ENCODE measurements at regions not wholly inside any gene's neighbourhood (a gene's known extent, or its start where the extent isn't known, plus 50 kb on each side); places are given as distances from the start of the nearest gene placed in this dataset.

DNA sequence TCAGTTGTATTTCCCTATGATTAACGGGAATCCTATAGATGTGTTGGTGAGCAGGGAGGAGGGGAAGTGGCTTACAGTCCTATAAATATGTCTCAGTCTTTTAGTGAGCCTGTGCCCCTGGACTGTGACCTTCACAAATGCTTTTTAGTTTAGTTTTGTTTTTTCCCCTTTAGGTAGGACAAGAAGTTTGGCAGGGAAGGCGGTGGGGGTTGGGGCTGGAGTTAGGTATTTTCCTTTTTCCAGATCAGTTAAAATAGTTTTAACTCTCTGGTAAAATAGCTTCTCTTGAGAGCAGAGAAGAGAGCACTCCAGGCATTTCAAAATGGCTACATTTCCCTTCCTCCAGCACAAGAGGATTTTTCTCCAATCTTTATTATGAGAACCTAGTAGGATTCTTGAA, 272.1 kb downstream of the SPATA31D1 start:
- no peak for DNase-seq
- no peaks in the 10 kb centered on the region for H3K4me1 Mint-ChIP-seq (ENCODE audit: low read depth)
- H3K27ac Mint-ChIP-seq, result no peak overlapping the region
- no peak overlapping the region for H3K4me3 Mint-ChIP-seq
- intact Hi-C loops (cut with micrococcal nuclease), result no loop called here
- no peaks in the 10 kb centered on the region for H3K27me3 Mint-ChIP-seq (ENCODE audit: low read depth)
- H3K36me3 Mint-ChIP-seq (ENCODE audit: low read depth), result no peaks in the 10 kb centered on the region
- no peaks in the 10 kb centered on the region for H3K9me3 Mint-ChIP-seq
- CTCF ChIA-PET, result no interaction called here

DNA sequence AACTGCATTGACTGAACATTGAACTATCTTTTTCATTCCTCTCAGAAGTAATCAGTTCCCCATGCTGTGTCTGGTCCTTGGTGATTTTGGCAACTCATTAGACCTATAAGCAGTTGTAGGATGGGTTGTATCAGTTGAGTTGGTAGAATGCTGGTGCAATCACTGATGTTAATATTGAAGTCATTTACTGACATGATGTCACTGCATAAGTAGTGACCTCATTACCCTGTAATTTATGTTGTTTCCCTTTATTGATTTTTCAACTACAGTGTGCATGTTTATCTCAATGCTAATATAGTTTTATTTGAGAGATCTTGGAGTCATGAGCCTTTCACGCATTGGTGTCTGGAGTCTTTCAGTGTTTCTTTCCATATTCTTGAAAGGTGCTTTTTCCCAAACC, 275.0 kb downstream of the SPATA31D1 start:
- Mint-ChIP-seq H3K4me3 (no peak overlapping the region), H3K27ac (no peak overlapping the region), H3K4me1 (ENCODE audit: low read depth) (no peaks in the 10 kb centered on the region), H3K36me3 (ENCODE audit: low read depth) (no peaks in the 10 kb centered on the region), H3K9me3 (no peaks in the 10 kb centered on the region), H3K27me3 (ENCODE audit: low read depth) (no peaks in the 10 kb centered on the region)
- no peak for DNase-seq
- CTCF ChIA-PET, result no interaction called here
- intact Hi-C loops (cut with micrococcal nuclease), result no loop called here

DNA sequence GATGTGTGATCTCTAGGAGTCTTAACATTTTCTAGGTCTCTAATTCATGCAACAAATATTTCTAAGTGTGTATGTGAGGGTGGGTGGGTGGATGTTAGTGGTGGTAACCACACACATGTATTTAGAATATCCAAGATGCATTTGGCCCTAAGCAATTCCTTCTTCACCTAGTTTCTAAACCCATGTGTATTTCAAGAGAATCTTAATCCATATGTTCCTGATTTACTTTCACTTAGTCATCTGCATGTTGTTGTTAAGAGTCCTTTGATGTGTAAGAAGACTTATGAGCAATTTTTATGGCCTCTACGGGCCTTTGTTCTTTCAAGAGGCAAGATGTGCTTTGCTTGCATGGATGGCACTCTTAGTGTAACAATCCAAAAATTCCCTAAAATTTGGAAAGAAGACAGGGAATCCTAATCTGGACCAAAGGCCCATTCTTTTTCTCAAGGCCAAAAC, 282.6 kb downstream of the SPATA31D1 start:
- no peaks in the 10 kb centered on the region for H3K4me1 Mint-ChIP-seq (ENCODE audit: low read depth)
- CTCF ChIA-PET, result no interaction called here
- no peaks in the 10 kb centered on the region for H3K36me3 Mint-ChIP-seq (ENCODE audit: low read depth)
- H3K4me3 Mint-ChIP-seq, result no peak overlapping the region
- no peaks in the 10 kb centered on the region for H3K27me3 Mint-ChIP-seq (ENCODE audit: low read depth)
- DNase-seq, result no peak
- H3K27ac Mint-ChIP-seq, result no peak overlapping the region
- intact Hi-C loops (cut with micrococcal nuclease), result no loop called here
- no peaks in the 10 kb centered on the region for H3K9me3 Mint-ChIP-seq

DNA sequence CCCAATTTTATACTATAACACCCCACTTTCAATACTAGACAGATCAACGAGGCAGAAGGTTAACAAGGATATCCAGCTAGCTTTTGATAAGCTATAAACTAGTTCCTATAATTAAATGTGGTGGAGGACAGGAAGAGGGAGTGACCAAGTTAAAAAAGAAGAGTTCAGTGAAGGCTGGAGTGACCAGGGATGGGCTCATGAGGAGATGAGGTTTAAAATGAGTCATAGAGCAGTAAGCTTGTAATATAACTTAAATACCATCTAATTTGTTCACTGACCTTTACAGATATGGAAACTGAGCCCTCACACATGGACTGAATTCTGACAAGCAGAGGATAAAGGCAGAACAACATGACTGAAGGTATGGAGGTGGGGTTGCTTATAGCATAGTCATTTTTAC, 284.5 kb downstream of the SPATA31D1 start:
- H3K27me3 Mint-ChIP-seq (ENCODE audit: low read depth), result no peaks in the 10 kb centered on the region
- CTCF ChIA-PET, result no interaction called here
- no peak overlapping the region for H3K4me3 Mint-ChIP-seq
- H3K36me3 Mint-ChIP-seq (ENCODE audit: low read depth), result no peaks in the 10 kb centered on the region
- no peak for DNase-seq
- intact Hi-C loops (cut with micrococcal nuclease), result no loop called here
- H3K9me3 Mint-ChIP-seq, result no peaks in the 10 kb centered on the region
- no peaks in the 10 kb centered on the region for H3K4me1 Mint-ChIP-seq (ENCODE audit: low read depth)
- H3K27ac Mint-ChIP-seq, result no peak overlapping the region

DNA sequence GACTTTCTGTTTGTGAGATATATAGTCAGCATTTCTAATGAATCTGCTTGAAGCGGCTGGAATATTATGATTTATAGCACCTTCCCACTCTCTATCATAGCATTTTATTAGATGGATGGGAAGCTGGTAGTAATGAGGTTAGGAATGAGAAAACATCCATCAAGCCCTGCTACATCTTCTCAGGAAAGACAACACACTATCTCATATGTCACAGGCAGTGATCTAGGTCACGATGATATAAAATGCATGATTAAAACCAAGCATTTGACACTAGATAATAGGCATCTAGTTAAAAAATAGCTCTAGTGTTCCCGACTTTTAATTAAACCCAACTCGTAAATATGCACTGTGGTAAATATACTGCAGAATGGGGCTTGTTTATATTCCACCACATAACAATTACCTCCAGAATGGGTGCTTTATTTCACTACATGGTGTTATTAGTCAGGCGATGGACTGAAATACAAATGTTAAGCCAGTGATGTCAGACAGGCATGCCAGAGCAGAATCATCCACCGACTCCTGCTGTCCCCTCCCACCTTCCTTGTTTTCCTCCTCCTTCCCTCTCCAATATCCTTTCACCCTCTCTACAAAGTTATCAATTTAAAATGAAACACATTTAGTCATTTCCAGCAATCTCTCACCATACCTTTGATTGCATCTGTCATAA, 286.8 kb downstream of the SPATA31D1 start:
- no peaks in the 10 kb centered on the region for H3K4me1 Mint-ChIP-seq (ENCODE audit: low read depth)
- no peak for DNase-seq
- no peaks in the 10 kb centered on the region for H3K27me3 Mint-ChIP-seq (ENCODE audit: low read depth)
- no peaks in the 10 kb centered on the region for H3K36me3 Mint-ChIP-seq (ENCODE audit: low read depth)
- intact Hi-C loops (cut with micrococcal nuclease), result no loop called here
- H3K9me3 Mint-ChIP-seq, result no peaks in the 10 kb centered on the region
- CTCF ChIA-PET, result no interaction called here
- H3K27ac Mint-ChIP-seq, result no peak overlapping the region
- H3K4me3 Mint-ChIP-seq, result no peak overlapping the region

DNA sequence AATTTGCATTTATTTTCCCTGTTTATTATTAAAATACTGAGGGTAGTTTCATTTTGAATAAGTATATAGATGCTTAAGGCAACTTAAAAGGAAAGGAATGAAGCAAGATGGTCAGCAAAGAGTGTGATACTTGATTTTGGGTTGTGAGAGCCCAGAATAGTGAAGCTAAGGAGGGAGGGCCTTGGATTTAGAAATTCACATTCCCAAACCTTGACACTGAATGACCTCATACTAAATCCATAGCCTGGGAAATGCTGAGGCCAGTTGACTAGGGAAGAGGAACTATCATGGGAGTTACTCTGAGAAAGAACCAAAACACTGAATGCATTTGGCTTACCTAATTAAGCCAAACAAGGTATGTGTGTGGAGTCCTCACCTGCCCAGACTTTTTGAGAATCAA, 292.5 kb downstream of the SPATA31D1 start:
- Mint-ChIP-seq H3K36me3 (ENCODE audit: low read depth) (no peaks in the 10 kb centered on the region), H3K27me3 (ENCODE audit: low read depth) (no peaks in the 10 kb centered on the region), H3K27ac (no peak overlapping the region), H3K4me1 (ENCODE audit: low read depth) (no peaks in the 10 kb centered on the region), H3K9me3 (peaks cover 3% of the 10 kb centered on the region), H3K4me3 (no peak overlapping the region)
- CTCF ChIA-PET, result no interaction called here
- no peak for DNase-seq
- intact Hi-C loops (cut with micrococcal nuclease), result no loop called here

DNA sequence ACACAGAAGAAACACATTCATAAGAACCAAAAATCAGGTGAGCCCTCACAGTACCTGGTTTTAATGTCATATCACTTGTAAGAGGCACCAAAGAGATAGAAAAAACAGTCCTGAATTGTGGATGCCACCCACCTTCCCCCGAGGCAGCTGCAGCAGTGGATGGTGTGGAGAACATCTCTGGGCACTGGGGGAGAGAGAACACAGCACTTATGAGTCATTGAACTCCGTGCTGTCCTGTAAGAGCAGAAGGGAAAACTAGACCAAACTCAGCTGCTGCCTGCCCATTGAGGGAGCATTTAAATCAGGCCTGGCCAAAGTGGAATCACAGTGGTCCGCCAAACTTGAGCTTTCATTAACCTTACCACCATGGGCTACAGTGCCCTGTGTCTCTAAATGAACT, 296.2 kb downstream of the SPATA31D1 start:
- intact Hi-C loops (cut with micrococcal nuclease), result no loop called here

DNA sequence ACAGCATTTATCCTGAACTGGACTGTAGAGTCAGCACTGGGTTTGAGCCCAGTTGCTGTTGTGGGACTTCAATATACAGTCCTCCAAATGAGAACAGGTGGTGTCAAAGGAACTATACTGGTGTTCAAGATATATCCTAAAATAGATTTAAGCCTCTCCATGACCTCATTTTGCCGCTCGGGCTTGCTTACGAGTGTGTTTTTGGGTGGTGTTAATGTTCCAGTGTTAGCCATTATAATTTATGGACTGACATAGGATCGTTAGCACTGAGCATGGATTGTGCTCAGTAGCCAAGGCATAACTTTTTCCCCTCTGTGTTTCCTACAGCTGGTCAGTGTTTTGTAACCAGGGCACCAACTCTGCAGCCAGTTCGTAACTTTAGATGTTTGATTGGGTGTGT, 306.6 kb downstream of the SPATA31D1 start:
- H3K36me3 Mint-ChIP-seq (ENCODE audit: low read depth), result no peaks in the 10 kb centered on the region
- intact Hi-C loops (cut with micrococcal nuclease), result no loop called here
- CTCF ChIA-PET, result no interaction called here

More for the DNA sequence above, 296.2 kb downstream of the SPATA31D1 start:
- no peak for DNase-seq
- Mint-ChIP-seq H3K9me3 (peaks cover 13% of the 10 kb centered on the region), H3K4me3 (no peak overlapping the region), H3K27ac (no peak overlapping the region), H3K27me3 (ENCODE audit: low read depth) (no peaks in the 10 kb centered on the region), H3K4me1 (ENCODE audit: low read depth) (no peaks in the 10 kb centered on the region), H3K36me3 (ENCODE audit: low read depth) (no peaks in the 10 kb centered on the region)
- CTCF ChIA-PET, result no interaction called here

DNA sequence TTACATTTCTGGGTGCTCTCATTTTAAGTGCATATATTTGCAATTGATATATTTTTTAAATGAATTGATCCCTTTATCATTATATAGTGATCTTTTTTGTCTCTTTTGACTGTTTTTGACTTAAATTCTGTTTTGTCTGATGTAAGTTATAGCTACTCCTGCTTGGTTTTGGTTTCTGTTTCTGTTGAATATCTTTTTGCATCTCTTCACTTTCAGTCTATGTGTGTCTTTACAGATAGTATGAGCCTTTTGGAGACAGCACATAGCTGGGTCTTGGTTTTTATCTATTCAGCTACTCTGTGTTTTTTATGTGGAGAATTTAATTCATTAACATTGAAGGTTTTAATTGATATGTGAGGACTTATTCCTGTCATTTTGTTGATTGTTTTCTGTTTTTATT, 311.3 kb downstream of the SPATA31D1 start:
- intact Hi-C loops (cut with micrococcal nuclease), result no loop called here
- H3K27ac Mint-ChIP-seq, result no peak overlapping the region
- peaks cover 5% of the 10 kb centered on the region for H3K9me3 Mint-ChIP-seq
- CTCF ChIA-PET, result no interaction called here
- no peaks in the 10 kb centered on the region for H3K36me3 Mint-ChIP-seq (ENCODE audit: low read depth)
- H3K4me3 Mint-ChIP-seq, result no peak overlapping the region
- H3K4me1 Mint-ChIP-seq (ENCODE audit: low read depth), result no peaks in the 10 kb centered on the region
- DNase-seq, result no peak
- no peaks in the 10 kb centered on the region for H3K27me3 Mint-ChIP-seq (ENCODE audit: low read depth)

More for the DNA sequence above, 306.6 kb downstream of the SPATA31D1 start:
- Mint-ChIP-seq H3K9me3 (peaks cover 5% of the 10 kb centered on the region), H3K4me1 (ENCODE audit: low read depth) (no peaks in the 10 kb centered on the region), H3K27ac (no peak overlapping the region), H3K27me3 (ENCODE audit: low read depth) (no peaks in the 10 kb centered on the region), H3K4me3 (no peak overlapping the region)
- DNase-seq, result no peak

DNA sequence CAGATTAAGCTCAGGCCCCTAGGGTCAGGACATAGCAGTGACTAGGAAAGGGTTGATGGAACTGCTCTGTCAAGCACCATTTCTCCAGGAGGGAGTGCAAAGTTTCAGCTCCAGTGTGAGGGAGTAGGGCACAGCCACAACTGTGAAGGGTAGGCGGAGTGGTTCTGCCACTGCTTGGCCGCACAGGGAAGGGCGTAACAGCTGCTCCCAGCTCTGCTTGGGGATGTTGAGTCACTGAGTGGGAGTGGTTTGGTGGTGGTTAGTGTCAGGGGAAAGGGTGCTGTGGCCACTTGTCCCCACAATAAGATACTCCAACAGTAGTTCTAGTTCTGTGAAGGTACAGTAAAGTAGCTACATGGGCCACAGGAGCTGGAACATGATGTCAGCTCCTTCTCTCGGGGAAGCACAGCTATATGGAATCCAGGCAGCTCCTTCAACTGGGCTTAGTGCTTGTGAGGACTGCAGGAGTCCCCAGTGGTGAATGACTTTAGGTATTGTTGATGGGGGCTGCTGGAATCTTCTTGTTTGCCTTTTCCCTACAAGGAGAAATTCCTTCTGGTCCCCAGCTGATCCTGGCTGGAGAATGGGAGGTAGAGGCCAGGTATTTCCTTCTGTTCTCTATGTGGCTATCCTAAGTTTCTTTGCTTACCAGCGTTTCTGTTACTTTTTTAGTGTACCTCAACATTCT, 314.5 kb downstream of the SPATA31D1 start:
- H3K4me1 Mint-ChIP-seq (ENCODE audit: low read depth), result no peaks in the 10 kb centered on the region
- H3K27ac Mint-ChIP-seq, result no peak overlapping the region
- CTCF ChIA-PET, result no interaction called here
- no peak for DNase-seq
- intact Hi-C loops (cut with micrococcal nuclease), result no loop called here
- no peaks in the 10 kb centered on the region for H3K36me3 Mint-ChIP-seq (ENCODE audit: low read depth)
- H3K4me3 Mint-ChIP-seq, result no peak overlapping the region
- H3K27me3 Mint-ChIP-seq (ENCODE audit: low read depth), result no peaks in the 10 kb centered on the region
- H3K9me3 Mint-ChIP-seq, result peaks cover 5% of the 10 kb centered on the region

DNA sequence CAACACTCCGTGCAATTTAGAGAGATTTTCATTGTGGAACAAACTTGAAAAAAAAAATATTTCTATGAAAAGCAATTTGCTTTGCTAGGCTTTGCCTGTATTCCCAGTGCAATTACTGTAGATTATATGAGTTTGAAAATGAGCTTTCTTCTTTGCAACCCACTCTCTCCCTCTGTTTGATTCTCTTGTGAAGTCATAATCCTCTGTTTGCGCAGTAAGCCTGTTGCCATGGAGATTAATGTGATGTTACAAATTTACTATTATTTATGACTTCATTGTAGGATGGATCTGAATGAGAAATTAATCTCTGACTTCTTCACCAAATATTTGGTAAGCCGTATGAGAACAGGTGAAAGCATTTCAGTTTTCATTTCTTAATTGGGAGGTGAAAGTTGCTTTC, 320.3 kb downstream of the SPATA31D1 start:
- Mint-ChIP-seq H3K4me1 (ENCODE audit: low read depth) (no peaks in the 10 kb centered on the region), H3K27me3 (ENCODE audit: low read depth) (no peaks in the 10 kb centered on the region), H3K36me3 (ENCODE audit: low read depth) (no peaks in the 10 kb centered on the region), H3K4me3 (no peak overlapping the region), H3K27ac (no peak overlapping the region), H3K9me3 (peaks cover 6% of the 10 kb centered on the region)
- no peak for DNase-seq
- CTCF ChIA-PET, result no interaction called here
- intact Hi-C loops (cut with micrococcal nuclease), result no loop called here

DNA sequence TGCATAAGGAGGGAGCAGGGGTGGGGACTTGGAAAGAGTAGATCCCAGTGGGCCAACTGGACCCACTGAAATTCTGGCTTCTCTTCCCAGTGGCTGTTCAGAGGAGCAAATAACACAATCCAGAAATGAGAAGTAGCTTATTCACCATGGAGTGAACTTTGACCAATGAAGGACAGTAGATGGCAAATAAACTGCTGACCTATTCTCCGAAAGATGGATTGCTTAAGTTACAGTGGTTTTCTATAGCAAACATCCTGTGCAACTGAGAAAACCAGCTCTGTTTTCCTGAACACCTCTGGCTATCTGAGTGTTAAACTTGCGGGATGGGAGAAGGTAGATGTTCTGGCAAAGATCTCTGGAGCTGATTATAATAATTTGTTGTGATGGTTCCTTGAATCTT, 325.1 kb downstream of the SPATA31D1 start:
- no peak for DNase-seq
- no peaks in the 10 kb centered on the region for H3K27me3 Mint-ChIP-seq (ENCODE audit: low read depth)
- H3K4me1 Mint-ChIP-seq (ENCODE audit: low read depth), result no peaks in the 10 kb centered on the region
- intact Hi-C loops (cut with micrococcal nuclease), result no loop called here
- CTCF ChIA-PET, result no interaction called here
- H3K4me3 Mint-ChIP-seq, result no peak overlapping the region
- no peaks in the 10 kb centered on the region for H3K36me3 Mint-ChIP-seq (ENCODE audit: low read depth)
- no peak overlapping the region for H3K27ac Mint-ChIP-seq
- H3K9me3 Mint-ChIP-seq, result peaks cover 6% of the 10 kb centered on the region

DNA sequence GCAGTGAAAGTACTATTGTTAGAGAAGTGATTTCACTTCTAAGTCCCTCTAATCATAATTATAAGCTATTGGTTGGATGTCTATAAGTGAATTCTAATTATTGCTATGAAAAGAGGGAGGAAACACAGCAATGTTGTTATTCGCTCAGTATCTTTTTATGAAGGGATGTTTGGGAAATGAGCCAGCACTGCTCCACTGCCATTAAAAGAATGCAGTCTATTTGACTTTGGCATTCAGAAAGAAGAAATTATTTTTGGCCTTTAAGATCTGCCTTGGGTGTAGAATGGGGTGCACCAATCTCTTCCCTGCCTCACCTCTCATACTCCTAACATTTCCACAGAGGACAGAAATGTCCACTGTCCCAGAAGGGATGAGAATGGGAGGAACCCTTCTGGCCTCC, 332.0 kb downstream of the SPATA31D1 start:
- no peak for DNase-seq
- Mint-ChIP-seq H3K4me3 (no peak overlapping the region), H3K27ac (no peak overlapping the region), H3K36me3 (ENCODE audit: low read depth) (no peaks in the 10 kb centered on the region), H3K9me3 (peaks cover 13% of the 10 kb centered on the region), H3K4me1 (ENCODE audit: low read depth) (no peaks in the 10 kb centered on the region), H3K27me3 (ENCODE audit: low read depth) (no peaks in the 10 kb centered on the region)
- CTCF ChIA-PET, result no interaction called here
- intact Hi-C loops (cut with micrococcal nuclease), result no loop called here
